GM18907 (cell line): ENCODE measurements at regions not wholly inside any gene's neighbourhood (a gene's known extent, or its start where the extent isn't known, plus 50 kb on each side); places are given as distances from the start of the nearest gene placed in this dataset.

Source experiments
- ATAC-seq: cut with Tn5 transposase; IDR thresholded peaks from one replicate; pipeline ENCODE4 v1.9.1; 2021; ENCODE audit warnings: mild to moderate bottlenecking, moderate library complexity; ENCODE audit not compliant: unreplicated experiment

GRCh38 chr4:53780736-53781400 is 189.6 kb upstream of the LNX1 start:
- no peak for ATAC-seq

- ATAC-seq: no peak
Observed at GRCh38 chr4:53779025-53779424, 187.7 kb upstream of the LNX1 start.

- ATAC-seq: no peak
Observed at GRCh38 chr4:53778155-53778554, 186.9 kb upstream of the LNX1 start.

- no peak for ATAC-seq
Observed at GRCh38 chr4:53777244-53777984, 186.1 kb upstream of the LNX1 start.

GRCh38 chr4:53776141-53776540 is 184.9 kb upstream of the LNX1 start:
- ATAC-seq: no peak

GRCh38 chr4:53775381-53775780 is 184.1 kb upstream of the LNX1 start:
- no peak for ATAC-seq

- no peak for ATAC-seq
Observed at GRCh38 chr4:53771326-53771725, 180.0 kb upstream of the LNX1 start.

GRCh38 chr4:53767482-53767881 is 176.2 kb upstream of the LNX1 start:
- no peak for ATAC-seq

- no peak for ATAC-seq
Observed at GRCh38 chr4:53764761-53765490, 173.6 kb upstream of the LNX1 start.

- no peak for ATAC-seq
Observed at GRCh38 chr4:53763813-53764597, 172.7 kb upstream of the LNX1 start.

GRCh38 chr4:53755656-53756055 is 164.4 kb upstream of the LNX1 start:
- no peak for ATAC-seq

GRCh38 chr4:53752124-53752523 is 160.8 kb upstream of the LNX1 start:
- no peak for ATAC-seq

- ATAC-seq: peak; percentile 99
Observed at GRCh38 chr4:53748328-53748772, 157.1 kb upstream of the LNX1 start.

GRCh38 chr4:53747401-53747800 is 156.1 kb upstream of the LNX1 start:
- ATAC-seq: no peak

- no peak for ATAC-seq
Observed at GRCh38 chr4:53744446-53745160, 153.3 kb upstream of the LNX1 start.

- no peak for ATAC-seq
Observed at GRCh38 chr4:53734584-53735353, 143.5 kb upstream of the LNX1 start.

- ATAC-seq: no peak
Observed at GRCh38 chr4:53734182-53734581, 142.9 kb upstream of the LNX1 start.

GRCh38 chr4:53732661-53733060 is 141.4 kb upstream of the LNX1 start:
- no peak for ATAC-seq

GRCh38 chr4:53730031-53730805 is 138.9 kb upstream of the LNX1 start:
- ATAC-seq: no peak
